ENCODE measurements at regions not wholly inside any gene's neighbourhood (a gene's known extent, or its start where the extent isn't known, plus 50 kb on each side); places are given as distances from the start of the nearest gene placed in this dataset.

DNA sequence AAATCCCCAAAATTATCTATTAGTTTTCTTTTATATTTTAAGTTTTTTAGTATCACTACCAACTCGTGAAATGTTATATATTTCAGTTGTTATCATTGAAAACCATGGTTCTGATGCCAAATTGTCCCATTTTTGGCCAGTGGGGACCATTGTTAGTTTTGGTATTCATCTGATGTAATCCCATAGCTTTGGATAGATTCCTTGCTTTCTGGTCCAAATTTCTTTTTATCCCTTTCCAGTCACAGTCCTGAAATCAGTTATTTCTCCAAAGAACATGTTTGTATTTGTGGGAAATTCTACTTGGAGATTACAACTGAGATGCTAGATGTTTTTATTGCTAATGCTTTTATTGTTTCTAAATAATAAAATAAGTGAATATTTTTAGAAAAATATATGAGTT, 976.8 kb upstream of the CRIM1 start:
- 0% methylated on average over 1 of the region's 1 CpG for WGBS (ENCODE audit: insufficient coverage, insufficient replicate concordance, low lambda C conversion rate, missing lambda C conversion rate)
- Histone ChIP-seq H3K27ac (ENCODE audit: control insufficient read depth, insufficient read depth) (no peak overlapping the region), H3K4me1 (ENCODE audit: control insufficient read depth, insufficient read depth, low read length) (no peaks in the 10 kb centered on the region), H3K9me3 (replicated peaks; ENCODE audit: control insufficient read depth, insufficient read depth, low read length) (no peaks in the 10 kb centered on the region), H3K4me3 (no peak overlapping the region), H2AFZ (ENCODE audit: control insufficient read depth, low read depth, low read length) (no peak overlapping the region), H4K20me1 (ENCODE audit: control insufficient read depth, insufficient read depth) (no peaks in the 10 kb centered on the region), H3K79me2 (ENCODE audit: control insufficient read depth, insufficient read depth, low read length) (no peaks in the 10 kb centered on the region), H3K4me2 (ENCODE audit: control insufficient read depth, insufficient read depth) (no peak overlapping the region), H3K9ac (ENCODE audit: control insufficient read depth, insufficient read depth, low read length) (no peak overlapping the region), H3K36me3 (ENCODE audit: control insufficient read depth in 2 of 2, insufficient read depth in 2 of 2, low read length in 1 of 2) (no peaks in the 10 kb centered on the region), H3K27me3 (replicated peaks in 1 of 2; ENCODE audit: control insufficient read depth in 2 of 2, insufficient read depth in 2 of 2, low read length in 1 of 2) (no peaks in the 10 kb centered on the region)
- BruUV-seq (replicated peaks): no TSS peak
- no peak for DNase-seq (ENCODE audit: low read depth, low spot score)
- no peak for FAIRE-seq
- in situ Hi-C loops (cut with MboI): no loop called here
- intact Hi-C loops (cut with micrococcal nuclease; ENCODE audit: unreplicated experiment): no loop called here
- CTCF ChIA-PET: interaction anchor here (1.2 kb wide), 1 partner anchor 8 kb away, joined by 3 read pairs; no protein-coding TSS in a partner anchor
- SMC1A ChIA-PET (ENCODE audit: uncharacterized antibody, unreplicated experiment): no interaction called here
- RAD21 ChIA-PET (ENCODE audit: unreplicated experiment): no interaction called here
- POLR2A ChIA-PET: no interaction called here
- no peak for ATAC-seq
- TF ChIP-seq ZNF274 (IDR thresholded peaks at IDR 0.05; ENCODE audit: insufficient read depth, insufficient read length) (no peak), EGR1 (IDR thresholded peaks at IDR 0.05; ENCODE audit: borderline replicate concordance in 1 of 2, low read depth in 2 of 2, low read length in 2 of 2) (no peak), POLR2AphosphoS5 (IDR thresholded peaks at IDR 0.05; ENCODE audit: low read length) (no peak), PAX5 (IDR thresholded peaks at IDR 0.05; ENCODE audit: borderline replicate concordance, low read depth, low read length) (no peak)
- TF ChIP-seq, protein P1, sequence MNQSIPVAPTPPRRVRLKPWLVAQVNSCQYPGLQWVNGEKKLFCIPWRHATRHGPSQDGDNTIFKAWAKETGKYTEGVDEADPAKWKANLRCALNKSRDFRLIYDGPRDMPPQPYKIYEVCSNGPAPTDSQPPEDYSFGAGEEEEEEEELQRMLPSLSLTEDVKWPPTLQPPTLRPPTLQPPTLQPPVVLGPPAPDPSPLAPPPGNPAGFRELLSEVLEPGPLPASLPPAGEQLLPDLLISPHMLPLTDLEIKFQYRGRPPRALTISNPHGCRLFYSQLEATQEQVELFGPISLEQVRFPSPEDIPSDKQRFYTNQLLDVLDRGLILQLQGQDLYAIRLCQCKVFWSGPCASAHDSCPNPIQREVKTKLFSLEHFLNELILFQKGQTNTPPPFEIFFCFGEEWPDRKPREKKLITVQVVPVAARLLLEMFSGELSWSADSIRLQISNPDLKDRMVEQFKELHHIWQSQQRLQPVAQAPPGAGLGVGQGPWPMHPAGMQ (IDR thresholded peaks at IDR 0.05; ENCODE audit: borderline replicate concordance): no peak

GRCh38 chr2:35374845-35375244, 980.7 kb upstream of the CRIM1 start:
- CTCF ChIA-PET: interaction anchor here (1.4 kb wide), 1 partner anchor 36 kb away, joined by 3 read pairs; no protein-coding TSS in a partner anchor

More at GRCh38 chr2:35374845-35375244, 980.7 kb upstream of the CRIM1 start:
- RAD21 ChIA-PET (ENCODE audit: unreplicated experiment): no interaction called here
- WGBS (ENCODE audit: insufficient coverage, insufficient replicate concordance, low lambda C conversion rate, missing lambda C conversion rate): 75% methylated on average over 4 of the region's 4 CpGs
- ATAC-seq: no peak
- POLR2A ChIA-PET: no interaction called here
- intact Hi-C loops (cut with micrococcal nuclease; ENCODE audit: unreplicated experiment): no loop called here
- no peak overlapping the region for H3K9ac ChIP-seq (ENCODE audit: control insufficient read depth, insufficient read depth, low read length)
- in situ Hi-C loops (cut with MboI): no loop called here
- no peaks in the 10 kb centered on the region for H3K27me3 ChIP-seq (replicated peaks in 1 of 2; ENCODE audit: control insufficient read depth in 2 of 2, insufficient read depth in 2 of 2, low read length in 1 of 2)
- no peak overlapping the region for H3K4me3 ChIP-seq
- no peak for DNase-seq (ENCODE audit: low read depth, low spot score)
- BruUV-seq (replicated peaks): no TSS peak
- H3K4me1 ChIP-seq (ENCODE audit: control insufficient read depth, insufficient read depth, low read length): no peaks in the 10 kb centered on the region
- H3K36me3 ChIP-seq (ENCODE audit: control insufficient read depth in 2 of 2, insufficient read depth in 2 of 2, low read length in 1 of 2): no peaks in the 10 kb centered on the region
- H3K27ac ChIP-seq (ENCODE audit: control insufficient read depth, insufficient read depth): no peak overlapping the region
- FAIRE-seq: no peak
- TF ChIP-seq JUNB (IDR thresholded peaks at IDR 0.05): no peak
- no peak for TF ChIP-seq NR2C1 (IDR thresholded peaks at IDR 0.05)
- TF ChIP-seq PRDM15 (CRISPR knock-in tag; IDR thresholded peaks at IDR 0.05): no peak
- TF ChIP-seq MYC (IDR thresholded peaks at IDR 0.05; ENCODE audit: insufficient read depth, insufficient read length, insufficient replicate concordance, low read length, severe bottlenecking): no peak
- TF ChIP-seq HDGF (IDR thresholded peaks at IDR 0.05): no peak
- no peak for TF ChIP-seq RELA (IDR thresholded peaks at IDR 0.05; ENCODE audit: borderline replicate concordance, partially characterized antibody)
- TF ChIP-seq PAX8 (IDR thresholded peaks at IDR 0.05): no peak
- no peak overlapping the region for H3K4me2 ChIP-seq (ENCODE audit: control insufficient read depth, insufficient read depth)
- no peak overlapping the region for H2AFZ ChIP-seq (ENCODE audit: control insufficient read depth, low read depth, low read length)
- SMC1A ChIA-PET (ENCODE audit: uncharacterized antibody, unreplicated experiment): no interaction called here
- H3K9me3 ChIP-seq (replicated peaks; ENCODE audit: control insufficient read depth, insufficient read depth, low read length): no peaks in the 10 kb centered on the region
- H3K79me2 ChIP-seq (ENCODE audit: control insufficient read depth, insufficient read depth, low read length): no peaks in the 10 kb centered on the region
- H4K20me1 ChIP-seq (ENCODE audit: control insufficient read depth, insufficient read depth): no peaks in the 10 kb centered on the region

All from GM12878 (cell line).